HG03175 (cell line): ENCODE measurements at regions not wholly inside any gene's neighbourhood (a gene's known extent, or its start where the extent isn't known, plus 50 kb on each side); places are given as distances from the start of the nearest gene placed in this dataset.
"Not testable (repeated sequence)": the region's sequence is repeated elsewhere in the genome, so short reads cannot be mapped to it uniquely, and the experiment has no call there.

ENCODE experiments used
- ATAC-seq: cut with Tn5 transposase; IDR thresholded peaks from one replicate; pipeline ENCODE4 v1.9.1; 2021; ENCODE audit warnings: mild to moderate bottlenecking, moderate library complexity; ENCODE audit not compliant: unreplicated experiment

DNA sequence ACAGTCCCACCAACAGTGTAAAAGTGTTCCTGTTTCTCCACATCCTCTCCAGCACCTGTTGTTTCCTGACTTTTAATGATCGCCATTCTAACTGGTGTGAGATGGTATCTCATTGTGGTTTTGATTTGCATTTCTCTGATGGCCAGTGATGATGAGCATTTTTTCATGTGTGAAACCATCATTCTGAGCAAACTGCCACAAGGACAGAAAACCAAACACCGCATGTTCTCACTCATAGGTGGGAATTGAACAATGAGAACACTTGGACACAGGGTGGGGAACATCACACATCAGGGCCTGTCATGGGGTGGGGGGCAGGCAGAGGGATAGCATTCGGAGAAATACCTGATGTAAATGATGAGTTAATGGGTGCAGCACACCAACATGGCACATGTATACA lies 240.8 kb downstream of the FAT3 start:
- ATAC-seq = not testable (repeated sequence)

DNA sequence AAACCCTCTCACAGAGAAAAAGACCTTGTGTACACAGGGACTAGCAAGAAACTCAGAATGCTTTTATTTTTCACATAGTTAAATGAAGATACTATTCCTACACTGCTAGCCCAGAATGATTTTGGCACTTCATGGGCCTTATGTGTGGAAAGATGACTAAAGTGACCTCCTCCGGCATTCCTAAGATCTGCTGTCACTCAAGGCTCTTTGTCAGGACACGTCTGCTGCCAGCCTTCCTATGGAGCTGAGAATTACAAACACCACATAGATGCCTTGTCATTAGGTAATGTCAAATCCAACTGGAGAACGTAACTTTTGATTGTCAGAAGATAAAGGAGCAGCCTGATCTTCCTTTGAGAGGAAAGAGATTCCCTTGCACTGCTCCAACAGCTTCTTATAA lies 249.1 kb downstream of the FAT3 start:
- ATAC-seq = no peak

DNA sequence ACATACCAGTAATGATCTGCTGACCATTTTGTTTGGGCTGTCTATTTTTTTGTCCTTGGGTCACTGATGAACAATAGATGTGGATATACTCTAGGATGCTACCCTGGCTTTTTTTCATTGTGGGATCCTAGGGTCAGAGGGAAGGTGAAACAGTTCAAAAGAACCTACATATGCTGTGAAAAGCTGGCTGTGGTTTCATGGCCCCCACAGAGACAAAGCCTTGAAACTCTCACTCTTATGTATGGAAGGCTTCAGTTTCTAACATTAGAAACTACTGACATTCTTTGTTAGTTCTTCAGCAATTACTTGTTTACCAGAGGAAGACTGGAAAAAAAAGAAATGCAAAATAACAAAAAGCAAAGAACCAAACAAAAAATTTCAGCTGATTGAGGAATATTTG lies 250.7 kb downstream of the FAT3 start:
- ATAC-seq = no peak

DNA sequence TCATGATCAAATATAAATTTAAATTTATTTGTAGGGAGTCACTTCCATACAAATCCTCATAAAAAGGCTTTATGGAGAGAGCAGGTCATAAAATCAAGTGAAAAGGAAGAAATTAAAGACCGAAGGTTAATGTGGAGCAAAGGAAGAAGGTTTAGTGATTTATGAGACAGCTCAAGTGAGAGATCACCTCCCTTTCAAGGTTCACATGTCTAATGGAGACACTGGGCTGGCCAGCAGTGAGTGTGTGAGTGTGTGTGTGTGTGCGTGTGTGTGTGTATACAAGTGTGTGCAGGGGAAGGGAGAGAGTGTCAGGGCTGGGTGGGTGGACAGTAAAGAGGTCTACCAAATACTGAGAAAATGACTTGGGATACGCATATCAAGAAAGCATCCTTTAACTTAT lies 251.2 kb downstream of the FAT3 start:
- no peak for ATAC-seq

DNA sequence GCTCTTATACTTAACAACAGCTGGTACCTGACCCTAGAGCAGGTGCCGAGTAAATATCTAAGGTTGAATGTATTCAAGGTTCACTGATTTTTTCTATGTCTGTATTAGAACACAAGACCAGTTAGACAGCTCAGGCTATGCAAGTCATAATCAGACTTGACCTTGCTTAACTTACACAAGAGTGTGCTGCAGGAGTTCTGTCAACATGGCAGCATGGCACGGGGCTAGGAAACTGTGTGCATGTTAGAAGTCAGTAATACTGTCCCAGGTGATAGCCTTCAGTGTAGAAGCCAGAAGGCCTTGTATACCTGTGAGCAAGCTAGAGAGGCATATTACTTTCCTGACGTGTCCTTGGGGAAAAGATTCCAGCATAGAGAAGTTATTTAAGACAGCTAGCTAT lies 253.1 kb downstream of the FAT3 start:
- no peak for ATAC-seq

DNA sequence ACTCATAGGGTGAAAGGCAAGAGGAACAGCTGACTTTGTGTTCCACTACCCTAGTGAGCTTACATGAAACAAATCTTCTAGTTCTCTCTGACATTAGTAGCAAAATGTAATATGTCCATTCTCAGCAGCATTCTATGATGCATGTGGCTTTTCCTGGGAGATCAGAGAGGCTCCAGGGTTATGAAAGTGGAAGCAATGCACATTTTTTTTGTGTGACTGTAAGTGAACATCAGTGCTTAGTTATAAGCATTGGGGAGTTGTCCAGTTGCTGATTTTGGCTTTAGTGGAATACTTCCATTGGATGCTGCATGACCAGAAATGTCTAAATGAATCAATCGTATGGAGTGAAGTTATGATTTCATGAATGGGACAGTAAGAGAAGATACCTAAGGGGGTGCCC lies 255.9 kb downstream of the FAT3 start:
- no peak for ATAC-seq

DNA sequence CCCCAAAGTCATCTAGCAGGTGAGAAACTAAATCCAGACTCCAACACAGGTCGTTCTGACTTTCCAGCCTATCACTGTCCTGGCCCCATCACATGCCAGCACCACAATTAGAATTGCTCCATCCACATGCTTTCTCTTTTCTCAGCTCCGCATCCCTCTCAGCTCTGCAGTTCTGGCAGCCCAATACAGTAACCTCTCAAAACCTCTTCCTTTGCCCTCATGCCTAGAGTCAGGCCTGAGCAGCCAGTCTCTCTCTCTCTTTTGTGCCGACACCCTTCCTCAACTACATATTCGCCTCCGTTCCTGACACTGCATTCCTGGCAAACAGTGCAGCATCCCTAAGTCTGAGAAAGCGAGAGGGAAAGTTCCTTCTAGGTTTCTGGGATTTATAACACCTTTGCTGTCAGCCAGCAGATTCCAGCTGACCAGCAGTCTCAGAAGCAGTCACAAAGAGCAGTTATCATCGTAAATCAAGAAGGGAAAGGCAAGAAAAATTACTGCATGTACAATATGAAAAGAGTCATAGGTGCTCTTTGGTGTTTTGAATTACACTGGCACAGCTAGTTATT lies 258.0 kb downstream of the FAT3 start:
- ATAC-seq = no peak

DNA sequence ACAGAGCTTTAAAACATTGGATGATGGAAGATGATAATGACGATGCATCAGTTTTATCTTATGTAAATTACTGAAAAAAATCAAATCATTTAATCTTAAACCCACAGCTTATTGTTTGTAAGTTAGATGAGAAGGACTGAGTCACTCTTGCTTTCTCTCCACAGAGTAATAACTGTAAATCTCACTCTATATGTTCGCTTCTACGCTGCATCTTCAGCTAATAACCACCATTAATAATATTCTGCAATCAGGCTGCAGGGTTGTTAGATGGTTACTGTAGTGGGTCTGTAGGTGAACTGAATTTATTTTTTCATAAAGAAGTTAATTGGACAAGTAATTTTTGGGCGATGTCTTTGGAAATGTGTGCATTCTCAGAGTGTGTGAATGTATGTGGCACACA lies 260.0 kb downstream of the FAT3 start:
- ATAC-seq = no peak

DNA sequence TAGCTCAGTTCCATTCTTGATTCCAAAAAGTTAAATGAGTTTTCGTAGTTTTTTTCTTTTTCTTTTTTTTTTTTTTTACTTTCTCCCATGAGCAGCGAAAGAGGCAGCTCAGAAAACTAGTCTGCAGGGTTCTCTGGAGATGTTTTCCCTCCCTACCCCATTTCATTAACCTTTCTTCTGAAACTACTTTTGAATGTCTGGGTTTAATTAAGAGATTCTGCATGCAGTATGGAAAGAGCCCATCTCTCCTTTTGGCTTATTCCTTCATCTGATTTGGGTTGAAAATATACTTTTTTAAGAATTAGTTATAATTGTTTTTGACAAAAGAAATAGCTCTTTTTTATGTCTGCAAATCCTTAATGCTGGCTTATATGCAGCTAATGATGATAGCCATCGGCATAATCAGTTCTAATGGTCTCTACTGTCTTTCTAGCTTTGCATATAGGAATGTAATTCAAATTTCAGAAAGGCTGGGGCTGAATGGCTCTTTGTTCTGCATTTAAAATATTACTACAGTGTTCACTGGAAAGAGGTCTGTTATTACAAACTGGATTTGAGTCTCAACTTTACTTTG lies 265.3 kb downstream of the FAT3 start:
- ATAC-seq = no peak

DNA sequence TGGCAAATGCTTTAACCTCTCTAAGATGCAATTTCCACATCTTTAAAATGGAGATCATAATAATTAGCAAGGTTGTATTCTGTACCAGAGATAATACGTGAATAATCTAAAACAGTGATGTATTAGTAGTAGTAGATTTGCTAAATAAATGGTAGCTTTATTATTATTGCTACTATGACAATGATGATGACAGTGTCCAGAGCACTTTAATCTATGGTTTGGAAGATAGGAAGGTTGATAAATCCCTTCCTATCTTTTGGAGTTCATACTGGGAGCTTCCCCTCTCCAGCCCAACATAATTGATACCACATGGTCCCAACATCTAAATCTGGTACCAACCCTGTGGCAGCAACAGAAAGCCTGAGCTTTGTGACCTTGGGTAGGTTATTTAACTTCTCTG lies 267.8 kb downstream of the FAT3 start:
- ATAC-seq = no peak

DNA sequence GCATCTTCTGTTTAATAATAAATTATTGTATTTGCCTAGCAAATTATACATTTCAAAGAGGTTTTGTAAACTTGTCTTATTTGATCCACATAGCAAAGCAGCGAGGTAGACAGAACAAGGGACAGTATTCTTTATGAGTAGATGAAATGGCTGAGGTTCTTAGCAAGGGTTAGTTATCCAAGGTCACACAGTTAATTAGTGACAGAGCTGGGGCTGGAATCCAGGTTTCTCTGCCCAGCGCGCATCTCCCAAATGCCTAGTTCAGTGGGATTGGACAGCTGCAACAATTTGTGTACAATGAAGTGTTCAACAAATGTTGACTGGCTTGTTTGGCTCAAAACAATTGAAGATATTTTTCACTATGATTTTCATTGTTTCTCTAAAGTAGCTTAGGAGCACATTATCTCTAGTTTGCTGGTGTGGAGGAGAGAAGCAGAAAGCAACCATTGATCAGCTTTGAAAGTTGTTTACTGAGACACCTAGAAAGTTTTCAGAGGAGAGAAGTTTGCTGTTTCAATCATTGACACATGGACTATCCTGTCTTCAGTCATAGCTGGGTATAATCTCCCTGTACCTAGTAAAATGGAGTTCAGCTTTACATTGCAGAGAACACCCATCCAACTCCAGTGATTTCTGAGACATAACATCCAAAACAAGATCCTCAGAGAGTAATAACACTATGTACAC lies 270.6 kb downstream of the FAT3 start:
- no peak for ATAC-seq

DNA sequence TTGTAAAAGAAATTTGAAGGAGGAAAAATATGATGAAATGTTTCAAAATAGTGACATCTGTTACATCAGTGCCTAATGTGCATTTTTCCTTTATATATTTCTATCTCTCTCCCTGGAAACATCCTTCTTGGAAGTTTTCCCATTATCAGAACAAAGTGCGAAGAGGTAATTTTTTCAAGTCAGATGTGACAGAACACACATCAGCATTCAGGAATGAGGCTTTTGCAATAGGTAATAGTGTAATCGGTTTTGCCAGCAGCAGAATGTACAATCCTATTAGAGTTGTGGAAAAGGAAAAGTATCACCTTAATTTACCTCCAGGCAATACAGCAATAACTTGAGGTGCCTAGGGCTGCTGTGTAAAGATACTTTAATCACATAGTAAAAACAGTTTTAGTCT lies 275.8 kb downstream of the FAT3 start:
- ATAC-seq = no peak

DNA sequence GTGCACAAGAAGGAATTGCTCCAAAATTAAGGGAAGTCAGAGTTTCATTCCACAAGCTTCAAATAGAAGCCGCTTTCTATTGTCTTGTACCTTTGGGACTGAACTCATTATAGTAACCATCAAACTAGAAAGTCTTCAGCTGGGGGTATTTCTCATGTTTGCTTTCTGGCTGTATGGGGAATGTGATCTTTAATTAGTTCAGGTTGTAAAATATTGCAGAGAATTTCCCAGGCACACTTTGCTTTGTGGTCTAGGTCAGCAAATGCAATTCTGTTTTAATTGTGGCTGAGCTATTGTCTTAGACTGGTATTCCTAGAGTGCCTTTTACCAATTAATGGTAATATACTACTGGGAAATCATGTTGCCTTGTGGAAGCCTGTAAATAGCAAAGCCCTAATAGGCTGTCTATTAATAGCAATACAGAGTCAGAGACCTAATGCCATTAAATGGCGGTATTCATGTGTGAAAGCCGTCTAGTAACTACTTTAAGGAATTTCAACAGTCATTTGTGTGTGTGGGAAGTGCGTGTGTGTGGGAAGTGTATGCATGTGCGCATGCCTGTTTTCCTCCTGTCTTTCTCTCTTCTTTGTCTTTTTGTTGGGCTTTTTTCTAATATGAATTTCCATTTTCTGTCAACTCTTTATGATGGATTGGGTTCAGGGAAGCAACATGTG lies 276.6 kb downstream of the FAT3 start:
- ATAC-seq = no peak

DNA sequence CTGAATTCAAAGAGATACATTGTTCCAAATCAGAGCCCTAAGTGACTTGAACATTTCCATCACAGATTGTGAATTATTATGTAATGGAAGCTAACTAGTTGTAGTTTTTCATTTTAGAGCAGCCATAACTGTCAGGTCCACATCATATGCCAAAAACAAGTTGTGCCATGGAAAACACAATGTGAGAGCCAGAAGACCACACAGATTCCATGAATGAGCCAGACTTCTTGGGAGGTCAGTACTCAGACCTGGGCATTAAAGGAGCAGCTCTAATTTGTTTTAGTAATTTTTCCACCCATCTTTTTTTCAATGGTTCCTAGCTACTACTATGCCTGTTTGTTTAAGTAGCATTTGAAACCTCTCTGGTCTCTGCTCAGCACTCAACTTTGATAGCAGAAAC lies 279.4 kb downstream of the FAT3 start:
- no peak for ATAC-seq

DNA sequence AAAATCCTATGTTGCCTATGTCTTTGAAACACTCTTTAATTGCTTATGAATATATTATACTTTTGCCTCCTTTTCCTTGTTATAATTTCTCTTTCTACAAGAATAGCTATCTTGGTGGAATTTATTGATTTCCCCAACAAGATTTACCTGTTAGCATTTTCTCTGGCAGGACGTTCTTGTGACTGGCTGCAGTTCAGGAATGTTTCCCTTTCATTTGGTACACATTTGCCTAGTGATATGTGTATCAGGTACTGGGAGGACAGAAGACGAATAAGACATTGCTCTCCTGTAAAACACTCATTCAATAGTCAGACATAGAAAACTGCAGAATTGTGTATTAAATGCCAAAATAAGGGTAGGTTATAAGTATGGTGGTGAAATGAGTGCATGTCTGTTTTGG lies 279.9 kb downstream of the FAT3 start:
- no peak for ATAC-seq

DNA sequence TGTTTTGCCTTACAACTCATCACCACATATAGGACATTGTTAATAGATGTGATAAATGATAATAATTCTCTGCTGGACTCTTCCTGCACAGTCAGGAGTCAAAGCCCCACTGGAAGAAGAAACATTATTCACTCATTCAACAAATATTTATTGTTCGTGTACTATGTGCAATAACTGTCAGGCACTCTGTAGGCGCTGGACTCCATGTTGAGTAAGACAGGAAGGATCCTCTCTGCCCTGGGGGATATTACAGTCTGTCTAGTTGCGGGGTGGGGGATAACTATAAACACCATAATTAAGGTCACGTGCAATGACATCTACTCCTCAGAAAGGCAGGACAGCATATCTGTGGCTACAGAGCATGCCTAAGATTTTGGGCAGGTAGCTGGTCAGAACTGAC lies 281.1 kb downstream of the FAT3 start:
- no peak for ATAC-seq

DNA sequence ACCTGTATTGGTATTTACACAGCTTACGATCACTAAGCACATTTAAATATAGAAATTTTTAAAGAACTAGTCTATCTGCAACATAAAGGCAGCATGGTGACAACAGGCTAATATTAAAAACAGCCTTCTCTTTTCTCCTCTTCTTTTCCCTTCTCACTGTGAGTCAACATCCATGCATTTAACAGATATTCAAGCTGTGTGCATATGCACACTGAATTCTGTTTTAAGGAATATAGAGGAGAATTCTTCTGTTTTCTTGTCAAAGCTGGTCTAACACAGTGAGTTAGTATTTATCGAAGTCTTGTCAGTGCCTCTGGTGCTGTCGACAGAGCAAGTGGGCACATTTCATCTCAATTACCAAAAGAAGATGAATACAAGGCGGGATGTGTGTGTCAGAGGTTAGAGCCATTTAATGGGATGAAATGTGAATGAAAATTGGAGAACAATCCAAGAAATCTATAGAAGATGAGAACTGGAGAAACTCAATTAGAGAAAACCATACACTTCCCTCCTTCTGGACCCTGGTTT lies 282.3 kb downstream of the FAT3 start:
- no peak for ATAC-seq

DNA sequence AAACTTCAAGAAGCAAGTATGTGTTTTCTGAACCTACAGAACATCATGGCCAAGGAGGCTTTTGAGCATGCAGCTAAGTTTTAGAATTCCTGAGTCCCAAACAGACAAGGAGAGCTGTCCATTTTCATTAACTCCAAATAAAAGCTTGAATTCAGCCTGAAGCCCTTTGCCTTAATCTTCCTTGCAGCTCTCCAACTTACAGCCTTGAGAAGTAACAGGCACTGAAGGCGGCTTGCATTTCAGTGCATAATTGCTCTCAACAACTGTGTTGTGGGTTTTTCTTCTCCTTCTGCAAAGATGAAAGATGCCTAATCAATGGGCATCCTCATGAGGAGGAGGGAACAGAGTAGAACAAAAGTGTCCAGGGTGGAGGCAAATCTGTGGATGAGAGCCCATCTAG lies 286.0 kb downstream of the FAT3 start:
- no peak for ATAC-seq

DNA sequence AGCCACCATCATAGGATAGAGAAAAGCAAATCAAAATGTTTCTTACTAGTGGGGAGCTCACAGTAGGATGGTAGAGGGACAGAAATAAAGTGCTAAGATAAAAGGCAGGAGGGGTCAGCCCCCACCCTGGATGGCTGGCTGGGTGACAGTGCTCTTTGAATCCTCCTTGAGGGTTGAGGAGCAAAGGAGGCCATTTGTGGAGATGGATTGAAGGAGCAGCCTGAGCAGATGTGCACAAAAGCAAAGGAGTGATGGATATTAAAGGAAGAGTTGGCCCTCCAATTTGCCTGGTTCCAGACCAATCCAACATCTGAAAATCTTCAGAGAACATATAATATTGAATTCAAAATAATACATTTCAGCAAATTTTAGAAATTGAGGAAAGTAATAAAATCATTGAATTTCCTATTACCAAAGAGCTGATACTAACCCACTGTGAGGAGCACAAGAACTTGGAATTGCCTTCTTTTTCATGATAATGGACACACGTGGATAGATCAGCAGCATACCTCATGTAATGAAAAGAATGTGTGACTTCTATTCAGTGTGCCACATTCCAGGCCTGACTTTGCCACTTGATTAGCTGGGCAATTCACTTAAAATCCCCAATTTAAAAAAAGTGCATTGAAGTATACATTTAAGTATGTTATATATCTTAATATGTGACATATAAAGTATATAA lies 287.0 kb downstream of the FAT3 start:
- ATAC-seq = no peak

DNA sequence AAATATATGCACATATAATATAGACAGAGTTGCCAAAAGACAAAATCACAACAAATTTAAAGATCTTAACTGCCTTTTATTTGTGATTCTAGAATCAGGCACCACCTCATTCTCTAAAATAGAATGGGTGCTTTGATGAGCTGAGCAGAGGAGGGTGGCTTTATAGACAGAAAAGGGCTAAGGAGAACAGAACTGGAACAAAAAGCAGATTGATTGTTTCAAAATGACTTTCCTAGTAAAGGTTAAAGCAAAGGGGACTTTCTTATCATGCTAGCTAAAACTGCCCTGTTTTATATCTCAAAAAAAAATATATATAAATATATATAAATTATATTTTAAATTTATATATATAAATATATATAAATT lies 287.6 kb downstream of the FAT3 start:
- ATAC-seq = no peak

DNA sequence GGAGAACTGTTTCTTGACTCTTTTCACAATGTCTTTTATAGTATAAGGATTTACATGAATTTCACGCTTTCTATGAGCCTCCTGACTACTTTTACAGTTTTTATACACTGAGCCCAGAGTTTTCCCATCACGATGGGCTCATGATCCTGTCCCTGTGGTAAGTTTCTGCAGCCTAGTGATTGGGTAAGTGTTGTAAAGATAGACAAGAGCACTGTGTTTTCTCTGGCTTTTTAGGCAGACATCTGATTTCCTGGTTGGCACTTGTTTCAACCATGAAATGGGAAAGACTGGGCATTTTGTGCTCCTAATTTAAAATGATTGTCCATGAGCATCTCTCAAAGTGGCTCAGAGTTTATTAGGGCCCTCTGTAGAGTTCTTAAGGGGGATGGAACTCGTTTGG lies 299.0 kb downstream of the FAT3 start:
- ATAC-seq = no peak

DNA sequence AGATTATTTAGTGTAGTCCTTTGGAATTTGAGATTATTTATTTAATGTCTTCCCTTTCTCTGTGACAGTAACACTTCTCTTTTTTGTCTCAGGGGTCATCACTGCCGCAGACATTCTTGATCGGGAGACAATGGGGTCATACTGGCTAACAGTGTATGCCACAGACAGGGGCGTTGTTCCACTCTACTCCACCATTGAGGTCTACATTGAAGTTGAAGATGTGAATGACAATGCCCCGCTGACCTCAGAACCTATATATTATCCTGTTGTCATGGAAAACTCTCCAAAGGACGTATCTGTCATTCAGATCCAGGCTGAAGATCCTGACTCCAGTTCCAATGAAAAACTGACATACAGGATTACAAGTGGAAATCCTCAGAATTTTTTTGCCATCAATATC lies 299.9 kb downstream of the FAT3 start:
- ATAC-seq = no peak
